Astrocyte of the spinal cord (primary cell): ENCODE measurements at regions not wholly inside any gene's neighbourhood (a gene's known extent, or its start where the extent isn't known, plus 50 kb on each side); places are given as distances from the start of the nearest gene placed in this dataset.
A peak's percentile ranks its signal among the peaks of the same experiment; 100 is the strongest.

Experiments used
- DNase-seq: peaks from one replicate; pipeline ENCODE4 v3.0.0; 2011; ENCODE audit warnings: low read depth, low spot score
- H3K4me3 ChIP-seq: 2 replicates; pipeline ENCODE4 v1.5.1; 2011; ENCODE audit warnings: low read depth, mild to moderate bottlenecking, low read length, moderate library complexity
- in situ Hi-C: cut with HindIII; loops from 2 replicates; pipeline ENCODE4 v1.10.0; 2017; ENCODE audit warnings: low sequenced_read_pairs
- TF ChIP-seq, protein P1 (sequence below): IDR thresholded peaks from 2 replicates; pipeline ENCODE4 v1.5.1; 2012; ENCODE audit warnings: low read depth, mild to moderate bottlenecking, low read length, inconsistent platforms

DNA sequence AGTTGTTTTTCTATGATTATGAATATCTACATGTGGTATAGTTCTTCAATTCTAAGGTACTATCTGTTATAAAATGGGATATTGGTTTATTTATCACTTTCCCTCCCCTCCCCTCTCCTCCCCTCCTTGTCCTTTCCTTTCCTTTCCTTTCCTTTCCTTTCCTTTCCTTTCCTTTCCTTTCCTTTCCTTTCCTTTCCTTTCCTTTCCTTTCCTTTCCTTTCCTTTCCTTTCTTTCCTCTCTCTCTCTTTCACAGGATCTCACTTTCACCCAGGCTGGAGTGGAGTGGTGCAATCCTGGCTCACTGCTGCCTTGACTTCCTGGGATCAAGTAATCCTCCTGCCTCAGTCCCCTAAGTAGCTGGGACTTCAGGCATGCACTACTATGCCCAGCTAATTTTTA is 466.8 kb downstream of the DMAC1 start:
- H3K4me3 ChIP-seq = no peak overlapping the region
- in situ Hi-C loops = no loop called here
- DNase-seq = no peak
- TF ChIP-seq, protein P1, sequence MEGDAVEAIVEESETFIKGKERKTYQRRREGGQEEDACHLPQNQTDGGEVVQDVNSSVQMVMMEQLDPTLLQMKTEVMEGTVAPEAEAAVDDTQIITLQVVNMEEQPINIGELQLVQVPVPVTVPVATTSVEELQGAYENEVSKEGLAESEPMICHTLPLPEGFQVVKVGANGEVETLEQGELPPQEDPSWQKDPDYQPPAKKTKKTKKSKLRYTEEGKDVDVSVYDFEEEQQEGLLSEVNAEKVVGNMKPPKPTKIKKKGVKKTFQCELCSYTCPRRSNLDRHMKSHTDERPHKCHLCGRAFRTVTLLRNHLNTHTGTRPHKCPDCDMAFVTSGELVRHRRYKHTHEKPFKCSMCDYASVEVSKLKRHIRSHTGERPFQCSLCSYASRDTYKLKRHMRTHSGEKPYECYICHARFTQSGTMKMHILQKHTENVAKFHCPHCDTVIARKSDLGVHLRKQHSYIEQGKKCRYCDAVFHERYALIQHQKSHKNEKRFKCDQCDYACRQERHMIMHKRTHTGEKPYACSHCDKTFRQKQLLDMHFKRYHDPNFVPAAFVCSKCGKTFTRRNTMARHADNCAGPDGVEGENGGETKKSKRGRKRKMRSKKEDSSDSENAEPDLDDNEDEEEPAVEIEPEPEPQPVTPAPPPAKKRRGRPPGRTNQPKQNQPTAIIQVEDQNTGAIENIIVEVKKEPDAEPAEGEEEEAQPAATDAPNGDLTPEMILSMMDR = no peak

GRCh38 chr9:7328453-7328852 is 471.1 kb downstream of the DMAC1 start:
- H3K4me3 ChIP-seq = no peak overlapping the region
- in situ Hi-C loops = no loop called here
- TF ChIP-seq, protein P1 = no peak
- no peak for DNase-seq

DNA sequence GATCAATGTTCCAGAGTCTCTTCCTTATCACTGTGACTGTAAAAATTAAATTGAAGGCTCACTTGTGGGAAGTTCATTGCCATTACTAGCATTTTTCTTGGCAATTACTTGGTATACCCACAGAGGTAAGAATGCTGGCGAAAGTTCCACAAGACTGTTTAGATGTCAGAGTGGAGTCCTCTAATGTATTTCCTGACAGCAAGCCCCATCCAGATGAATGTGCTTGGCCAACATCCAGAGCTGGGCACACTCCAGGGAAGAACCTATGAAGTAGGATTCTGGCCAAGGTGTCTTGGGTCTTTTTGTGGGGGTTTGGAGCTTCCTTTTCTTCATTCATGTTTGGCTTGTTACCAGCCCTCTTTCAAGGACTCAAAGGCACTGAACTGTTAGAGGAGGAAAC is 473.6 kb downstream of the DMAC1 start:
- TF ChIP-seq, protein P1 = no peak
- DNase-seq = no peak
- in situ Hi-C loops = no loop called here

DNA sequence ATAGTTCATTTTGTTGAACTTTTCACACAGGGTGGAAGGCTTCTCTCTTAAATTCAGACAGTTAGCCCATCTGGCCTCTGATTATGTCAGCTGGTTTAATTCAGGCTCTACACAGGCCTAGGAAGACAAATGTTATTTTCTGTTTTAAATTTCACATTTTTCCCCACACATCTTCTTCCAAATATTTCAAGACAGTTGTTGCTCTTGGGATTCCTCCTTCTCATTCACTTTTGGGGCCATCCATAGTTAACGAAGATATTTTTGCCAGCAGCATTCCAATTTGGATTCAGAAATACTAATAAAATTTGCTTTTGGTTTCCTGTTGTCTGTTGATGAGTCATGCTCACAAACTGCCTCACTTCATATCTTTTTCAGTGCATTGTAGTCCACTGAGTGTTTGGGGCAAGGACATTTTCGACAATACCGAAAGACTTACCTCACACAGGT is 475.4 kb downstream of the DMAC1 start:
- in situ Hi-C loops = no loop called here
- DNase-seq = no peak
- TF ChIP-seq, protein P1 = no peak
- H3K4me3 ChIP-seq = no peak overlapping the region

More for the DNA sequence above, 473.6 kb downstream of the DMAC1 start:
- H3K4me3 ChIP-seq = no peak overlapping the region

DNA sequence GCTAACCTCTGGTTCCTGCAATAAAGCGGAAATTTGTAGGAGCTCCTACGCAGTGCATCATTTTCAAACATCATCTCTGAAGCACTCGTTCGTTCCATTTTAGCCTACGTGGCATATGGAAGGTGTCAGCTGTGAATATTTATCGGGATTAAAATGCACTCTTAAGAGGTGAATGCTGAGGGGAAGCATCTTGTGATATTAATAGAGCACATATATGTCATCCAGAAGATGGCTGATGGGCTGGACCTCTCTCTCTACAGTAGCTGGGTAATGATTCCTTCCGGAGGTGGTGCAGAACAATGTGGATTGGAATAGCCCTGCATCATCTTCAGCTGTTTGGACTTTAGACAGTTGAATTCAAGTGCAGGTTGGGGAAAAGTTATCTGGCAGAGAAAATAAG is 478.7 kb downstream of the DMAC1 start:
- TF ChIP-seq, protein P1 = no peak
- no peak overlapping the region for H3K4me3 ChIP-seq

DNA sequence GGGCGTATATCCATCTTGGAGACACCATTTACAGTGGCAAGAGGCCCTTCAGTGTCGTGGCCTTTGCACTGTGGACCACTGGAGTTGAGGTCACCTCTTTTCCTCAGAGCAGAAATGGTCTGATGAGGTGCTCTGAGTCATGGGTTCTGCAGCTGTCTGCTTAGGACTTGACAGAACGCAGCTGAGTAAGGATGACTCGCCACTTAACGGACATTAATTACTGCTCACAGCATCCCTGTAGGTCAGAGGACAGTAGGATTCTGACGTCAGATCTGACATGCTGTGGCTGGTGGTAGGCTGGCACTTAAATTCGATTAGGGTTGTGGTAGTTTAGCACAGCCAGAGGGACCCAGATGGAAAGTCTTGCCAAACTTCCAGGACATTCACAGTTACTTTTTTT is 479.4 kb downstream of the DMAC1 start:
- TF ChIP-seq, protein P1 = no peak
- H3K4me3 ChIP-seq = no peak overlapping the region
- DNase-seq = peak; percentile 84
- in situ Hi-C loops = no loop called here

More for the DNA sequence above, 478.7 kb downstream of the DMAC1 start:
- in situ Hi-C loops = no loop called here
- DNase-seq = no peak

- TF ChIP-seq, protein P1 = no peak
- no peak overlapping the region for H3K4me3 ChIP-seq
- in situ Hi-C loops = no loop called here
These were observed 480.7 kb downstream of the DMAC1 start for GRCh38 chr9:7318920-7319319.

More at GRCh38 chr9:7318920-7319319, 480.7 kb downstream of the DMAC1 start:
- DNase-seq = no peak
